GM19463 (cell line): ENCODE measurements at regions not wholly inside any gene's neighbourhood (a gene's known extent, or its start where the extent isn't known, plus 50 kb on each side); places are given as distances from the start of the nearest gene placed in this dataset.

Experiments
- ATAC-seq: cut with Tn5 transposase; IDR thresholded peaks from one replicate; pipeline ENCODE4 v1.9.1; 2021; ENCODE audit warnings: mild to moderate bottlenecking, moderate library complexity; ENCODE audit not compliant: unreplicated experiment

GRCh38 chr10:125350519-125350918 is 190.2 kb upstream of the CTBP2 start:
- ATAC-seq = no peak

GRCh38 chr10:125348536-125348935 is 188.2 kb upstream of the CTBP2 start:
- ATAC-seq = no peak

GRCh38 chr10:125344573-125345171 is 184.3 kb upstream of the CTBP2 start:
- peak; percentile 83 for ATAC-seq

- no peak for ATAC-seq
These were observed 183.6 kb upstream of the CTBP2 start for GRCh38 chr10:125343983-125344382.

GRCh38 chr10:125343118-125343925 is 183.0 kb upstream of the CTBP2 start:
- ATAC-seq = no peak

GRCh38 chr10:125341611-125342010 is 181.2 kb upstream of the CTBP2 start:
- ATAC-seq = no peak

- ATAC-seq = no peak
These were observed 180.5 kb upstream of the CTBP2 start for GRCh38 chr10:125340903-125341302.

- ATAC-seq = no peak
These were observed 177.1 kb upstream of the CTBP2 start for GRCh38 chr10:125337510-125337909.

- ATAC-seq = no peak
These were observed 174.2 kb upstream of the CTBP2 start for GRCh38 chr10:125334545-125334944.

GRCh38 chr10:125333769-125334168 is 173.4 kb upstream of the CTBP2 start:
- no peak for ATAC-seq

GRCh38 chr10:125333209-125333591 is 172.8 kb upstream of the CTBP2 start:
- ATAC-seq = no peak

GRCh38 chr10:125332548-125333208 is 172.3 kb upstream of the CTBP2 start:
- ATAC-seq = no peak

GRCh38 chr10:125331056-125331455 is 170.7 kb upstream of the CTBP2 start:
- no peak for ATAC-seq

- ATAC-seq = no peak
These were observed 168.7 kb upstream of the CTBP2 start for GRCh38 chr10:125329056-125329455.

GRCh38 chr10:125325326-125325725 is 165.0 kb upstream of the CTBP2 start:
- no peak for ATAC-seq

- ATAC-seq = no peak
These were observed 156.1 kb upstream of the CTBP2 start for GRCh38 chr10:125316436-125316835.

- no peak for ATAC-seq
These were observed 140.6 kb upstream of the CTBP2 start for GRCh38 chr10:125300937-125301336.

GRCh38 chr10:125299461-125299860 is 139.1 kb upstream of the CTBP2 start:
- ATAC-seq = no peak

- no peak for ATAC-seq
These were observed 136.2 kb upstream of the CTBP2 start for GRCh38 chr10:125296598-125296997.

- ATAC-seq = no peak
These were observed 133.7 kb upstream of the CTBP2 start for GRCh38 chr10:125294109-125294508.

- ATAC-seq = no peak
These were observed 131.5 kb upstream of the CTBP2 start for GRCh38 chr10:125291836-125292235.

- no peak for ATAC-seq
These were observed 129.1 kb upstream of the CTBP2 start for GRCh38 chr10:125289461-125289860.
